Stimulated activated naive CD8-positive, alpha-beta T cell treated with anti-CD3 and anti-CD28 coated beads, Interleukin-15, Interleukin-2, amounts not matched to agents 100 ng/mL and 50 ng/mL, for 24 hours (primary cell): ENCODE measurements at regions not wholly inside any gene's neighbourhood (a gene's known extent, or its start where the extent isn't known, plus 50 kb on each side); places are given as distances from the start of the nearest gene placed in this dataset.

ENCODE experiments used
- H3K27ac Mint-ChIP-seq: one replicate; pipeline ENCODE4 v1.8.0; 2021; ENCODE audit warnings: mild to moderate bottlenecking, mixed read lengths
- H3K27me3 Mint-ChIP-seq: one replicate; pipeline ENCODE4 v1.8.0; 2021; ENCODE audit warnings: mixed read lengths
- H3K36me3 Mint-ChIP-seq: one replicate; pipeline ENCODE4 v1.8.0; 2021; ENCODE audit warnings: low read depth, mixed read lengths
- H3K4me1 Mint-ChIP-seq: one replicate; pipeline ENCODE4 v1.8.0; 2021; ENCODE audit warnings: low read depth, mixed read lengths
- H3K4me3 Mint-ChIP-seq: one replicate; pipeline ENCODE4 v1.8.0; 2021; ENCODE audit warnings: mild to moderate bottlenecking, mixed read lengths
- H3K9me3 Mint-ChIP-seq: one replicate; pipeline ENCODE4 v1.8.0; 2021; ENCODE audit warnings: mixed read lengths

GRCh38 chr18:40417501-40417900, 1537.5 kb upstream of the PIK3C3 start:
- Mint-ChIP-seq H3K27me3 (no peaks in the 10 kb centered on the region), H3K4me3 (no peak overlapping the region), H3K9me3 (peaks cover 4% of the 10 kb centered on the region), H3K36me3 (no peaks in the 10 kb centered on the region), H3K4me1 (no peaks in the 10 kb centered on the region), H3K27ac (no peak overlapping the region)

- Mint-ChIP-seq H3K9me3 (peaks cover 4% of the 10 kb centered on the region), H3K4me1 (no peaks in the 10 kb centered on the region)
Measured at GRCh38 chr18:40415821-40416220, 1539.2 kb upstream of the PIK3C3 start.

GRCh38 chr18:40415176-40415791, 1539.8 kb upstream of the PIK3C3 start:
- H3K27ac Mint-ChIP-seq, result no peak overlapping the region
- no peaks in the 10 kb centered on the region for H3K4me1 Mint-ChIP-seq
- H3K27me3 Mint-ChIP-seq, result no peaks in the 10 kb centered on the region
- H3K9me3 Mint-ChIP-seq, result peaks cover 9% of the 10 kb centered on the region
- H3K4me3 Mint-ChIP-seq, result no peak overlapping the region
- H3K36me3 Mint-ChIP-seq, result no peaks in the 10 kb centered on the region

More at GRCh38 chr18:40415821-40416220, 1539.2 kb upstream of the PIK3C3 start:
- Mint-ChIP-seq H3K27me3 (no peaks in the 10 kb centered on the region), H3K27ac (no peak overlapping the region), H3K36me3 (no peaks in the 10 kb centered on the region), H3K4me3 (no peak overlapping the region)

- Mint-ChIP-seq H3K27ac (no peak overlapping the region), H3K4me3 (no peak overlapping the region), H3K9me3 (peaks cover 9% of the 10 kb centered on the region), H3K36me3 (no peaks in the 10 kb centered on the region), H3K27me3 (no peaks in the 10 kb centered on the region), H3K4me1 (no peaks in the 10 kb centered on the region)
Measured at GRCh38 chr18:40414155-40414754, 1540.8 kb upstream of the PIK3C3 start.

- no peaks in the 10 kb centered on the region for H3K36me3 Mint-ChIP-seq
- no peak overlapping the region for H3K4me3 Mint-ChIP-seq
- no peaks in the 10 kb centered on the region for H3K4me1 Mint-ChIP-seq
- no peaks in the 10 kb centered on the region for H3K27me3 Mint-ChIP-seq
- no peak overlapping the region for H3K27ac Mint-ChIP-seq
- peaks cover 10% of the 10 kb centered on the region for H3K9me3 Mint-ChIP-seq
Measured at GRCh38 chr18:40413160-40413559, 1541.9 kb upstream of the PIK3C3 start.

GRCh38 chr18:40412410-40412809, 1542.6 kb upstream of the PIK3C3 start:
- no peaks in the 10 kb centered on the region for H3K36me3 Mint-ChIP-seq
- no peaks in the 10 kb centered on the region for H3K27me3 Mint-ChIP-seq
- no peaks in the 10 kb centered on the region for H3K4me1 Mint-ChIP-seq
- H3K27ac Mint-ChIP-seq, result no peak overlapping the region
- peaks cover 14% of the 10 kb centered on the region for H3K9me3 Mint-ChIP-seq
- H3K4me3 Mint-ChIP-seq, result no peak overlapping the region

- H3K27ac Mint-ChIP-seq, result no peak overlapping the region
- peaks cover 29% of the 10 kb centered on the region for H3K9me3 Mint-ChIP-seq
- no peaks in the 10 kb centered on the region for H3K4me1 Mint-ChIP-seq
- no peaks in the 10 kb centered on the region for H3K36me3 Mint-ChIP-seq
- H3K4me3 Mint-ChIP-seq, result no peak overlapping the region
- H3K27me3 Mint-ChIP-seq, result no peaks in the 10 kb centered on the region
Measured at GRCh38 chr18:40407909-40408308, 1547.1 kb upstream of the PIK3C3 start.

GRCh38 chr18:40404284-40404683, 1550.8 kb upstream of the PIK3C3 start:
- no peaks in the 10 kb centered on the region for H3K36me3 Mint-ChIP-seq

GRCh38 chr18:40402052-40402451, 1553.0 kb upstream of the PIK3C3 start:
- Mint-ChIP-seq H3K9me3 (peaks cover 18% of the 10 kb centered on the region), H3K36me3 (no peaks in the 10 kb centered on the region), H3K27me3 (no peaks in the 10 kb centered on the region), H3K4me1 (no peaks in the 10 kb centered on the region), H3K27ac (no peak overlapping the region), H3K4me3 (no peak overlapping the region)

More at GRCh38 chr18:40404284-40404683, 1550.8 kb upstream of the PIK3C3 start:
- no peak overlapping the region for H3K4me3 Mint-ChIP-seq
- peaks cover 20% of the 10 kb centered on the region for H3K9me3 Mint-ChIP-seq
- no peaks in the 10 kb centered on the region for H3K4me1 Mint-ChIP-seq
- H3K27ac Mint-ChIP-seq, result no peak overlapping the region
- H3K27me3 Mint-ChIP-seq, result no peaks in the 10 kb centered on the region

GRCh38 chr18:40388121-40388520, 1566.9 kb upstream of the PIK3C3 start:
- Mint-ChIP-seq H3K4me1 (no peaks in the 10 kb centered on the region), H3K27ac (no peak overlapping the region), H3K4me3 (no peak overlapping the region), H3K9me3 (peaks cover 21% of the 10 kb centered on the region), H3K36me3 (no peaks in the 10 kb centered on the region), H3K27me3 (no peaks in the 10 kb centered on the region)

GRCh38 chr18:40387130-40387787, 1567.8 kb upstream of the PIK3C3 start:
- H3K9me3 Mint-ChIP-seq, result peaks cover 17% of the 10 kb centered on the region
- no peaks in the 10 kb centered on the region for H3K27me3 Mint-ChIP-seq
- H3K27ac Mint-ChIP-seq, result no peak overlapping the region
- H3K36me3 Mint-ChIP-seq, result no peaks in the 10 kb centered on the region
- H3K4me3 Mint-ChIP-seq, result no peak overlapping the region
- no peaks in the 10 kb centered on the region for H3K4me1 Mint-ChIP-seq

GRCh38 chr18:40382197-40382596, 1572.8 kb upstream of the PIK3C3 start:
- Mint-ChIP-seq H3K36me3 (no peaks in the 10 kb centered on the region), H3K9me3 (peaks cover 6% of the 10 kb centered on the region), H3K27ac (no peak overlapping the region), H3K4me1 (no peaks in the 10 kb centered on the region), H3K27me3 (no peaks in the 10 kb centered on the region), H3K4me3 (no peak overlapping the region)

- Mint-ChIP-seq H3K9me3 (peaks cover 6% of the 10 kb centered on the region), H3K4me3 (no peak overlapping the region), H3K27ac (no peak overlapping the region), H3K4me1 (no peaks in the 10 kb centered on the region), H3K27me3 (no peaks in the 10 kb centered on the region), H3K36me3 (no peaks in the 10 kb centered on the region)
Measured at GRCh38 chr18:40380686-40381439, 1574.2 kb upstream of the PIK3C3 start.

- Mint-ChIP-seq H3K4me1 (no peaks in the 10 kb centered on the region), H3K36me3 (no peaks in the 10 kb centered on the region), H3K27ac (no peak overlapping the region), H3K4me3 (no peak overlapping the region), H3K9me3 (no peaks in the 10 kb centered on the region), H3K27me3 (no peaks in the 10 kb centered on the region)
Measured at GRCh38 chr18:40375837-40376236, 1579.2 kb upstream of the PIK3C3 start.

- H3K36me3 Mint-ChIP-seq, result no peaks in the 10 kb centered on the region
- no peak overlapping the region for H3K27ac Mint-ChIP-seq
- H3K27me3 Mint-ChIP-seq, result no peaks in the 10 kb centered on the region
- H3K9me3 Mint-ChIP-seq, result peaks cover 3% of the 10 kb centered on the region
- H3K4me1 Mint-ChIP-seq, result no peaks in the 10 kb centered on the region
- no peak overlapping the region for H3K4me3 Mint-ChIP-seq
Measured at GRCh38 chr18:40371673-40372072, 1583.4 kb upstream of the PIK3C3 start.
